HG03196 (cell line): ENCODE measurements at regions not wholly inside any gene's neighbourhood (a gene's known extent, or its start where the extent isn't known, plus 50 kb on each side); places are given as distances from the start of the nearest gene placed in this dataset.

Experiments
- ATAC-seq: cut with Tn5 transposase; IDR thresholded peaks from one replicate; pipeline ENCODE4 v1.9.1; 2021; ENCODE audit not compliant: unreplicated experiment

DNA sequence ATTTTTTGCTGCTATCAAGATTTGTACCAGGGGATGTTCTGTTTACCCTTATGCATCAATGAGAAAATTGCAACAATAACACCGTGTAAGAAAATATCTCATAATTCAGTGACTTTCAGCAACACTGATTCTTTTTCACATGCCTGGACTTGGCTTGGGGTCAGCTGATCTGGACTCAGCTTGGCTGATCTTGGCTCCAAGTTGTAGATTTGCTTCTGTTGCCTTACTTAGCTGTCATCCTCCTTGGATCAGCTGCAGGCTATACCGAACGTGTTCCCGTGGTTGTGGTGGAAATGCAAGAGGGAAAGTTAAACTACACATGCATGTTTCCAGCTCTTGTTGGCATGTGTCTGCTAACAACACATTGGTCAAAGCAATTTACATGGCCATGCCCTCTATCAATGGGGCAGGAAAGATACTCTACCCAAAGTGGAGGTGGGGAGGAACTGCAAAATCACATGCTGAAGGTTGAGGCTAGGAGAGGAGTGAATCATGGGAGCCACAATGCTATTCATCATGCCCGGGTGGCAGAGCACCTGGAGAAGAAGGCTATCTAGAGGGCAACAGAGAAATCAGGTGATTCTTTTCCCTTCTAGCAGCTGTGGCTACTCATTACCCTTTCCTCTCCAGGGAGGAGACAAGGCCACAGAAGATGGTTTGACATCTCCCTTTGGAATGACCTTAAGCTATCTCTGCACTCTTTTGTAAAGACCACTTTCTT is 1276.3 kb upstream of the AUTS2 start:
- no peak for ATAC-seq

GRCh38 chr7:68324621-68325020 is 1273.7 kb upstream of the AUTS2 start:
- ATAC-seq, result no peak

DNA sequence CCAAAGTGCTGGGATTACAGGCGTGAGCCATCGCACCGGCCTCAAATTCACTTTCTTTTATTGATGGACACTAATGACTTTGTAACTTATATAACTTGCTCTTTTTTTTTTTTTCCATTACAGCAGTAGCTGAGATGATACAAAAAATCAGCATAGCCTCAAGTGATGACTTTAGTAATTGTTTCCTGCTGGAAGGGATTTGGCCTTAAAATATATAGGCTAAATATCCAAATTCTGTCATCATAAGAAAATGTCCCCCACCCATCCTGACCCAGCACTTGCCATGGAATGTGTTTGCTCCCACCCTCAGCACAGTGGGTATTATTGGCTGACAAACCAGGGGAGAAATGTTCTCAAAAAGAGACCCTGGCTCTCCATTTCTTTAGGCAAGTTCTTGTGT is 1264.1 kb upstream of the AUTS2 start:
- no peak for ATAC-seq

DNA sequence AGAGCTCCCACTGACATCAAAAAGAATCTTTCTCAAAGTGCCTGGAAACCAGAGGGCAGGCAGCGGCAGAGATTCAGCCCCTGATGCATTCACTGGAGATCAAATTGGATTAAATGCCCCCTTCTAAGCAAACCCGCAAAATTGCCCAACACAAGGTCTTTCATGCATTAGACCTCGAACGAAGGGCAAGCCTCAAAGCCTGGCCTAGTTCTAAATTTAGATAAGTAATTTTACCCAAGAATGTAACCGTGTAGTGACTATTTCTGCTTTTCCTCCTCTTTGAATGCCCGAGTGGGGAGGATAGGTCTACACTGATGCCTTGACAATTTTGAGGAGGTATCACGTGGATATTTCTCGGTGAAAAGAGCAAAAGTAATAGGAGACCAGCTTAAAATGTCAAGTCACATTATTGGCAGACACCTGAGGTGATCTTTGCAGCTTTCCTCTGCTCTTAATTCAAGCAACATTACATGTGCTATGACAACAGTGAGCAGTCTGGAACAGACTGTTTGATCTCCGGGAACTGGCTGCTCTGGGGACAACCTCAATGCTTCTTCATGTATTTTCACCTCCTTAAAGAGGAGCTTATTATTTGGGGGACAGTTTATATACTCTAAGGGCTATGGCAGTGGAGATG is 1263.5 kb upstream of the AUTS2 start:
- ATAC-seq, result no peak

DNA sequence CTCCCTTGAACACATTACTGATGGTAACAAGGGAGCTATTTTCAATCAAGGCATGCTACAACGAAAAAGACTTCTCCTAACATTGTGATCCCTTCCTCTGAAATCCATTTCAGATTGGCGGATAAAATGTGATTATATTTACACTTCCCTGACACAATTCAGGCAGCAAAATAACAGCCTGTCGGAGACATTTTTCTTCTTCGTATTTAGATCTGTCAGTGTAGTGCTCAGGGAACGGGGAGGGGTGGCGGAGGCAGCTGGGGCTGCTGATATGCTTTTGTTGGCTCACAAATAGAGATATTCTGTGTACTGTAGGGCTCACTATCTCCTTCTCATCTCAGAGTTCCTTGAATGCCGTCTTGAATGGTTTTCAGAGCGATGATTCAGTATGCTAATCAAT is 1261.7 kb upstream of the AUTS2 start:
- ATAC-seq, result no peak

DNA sequence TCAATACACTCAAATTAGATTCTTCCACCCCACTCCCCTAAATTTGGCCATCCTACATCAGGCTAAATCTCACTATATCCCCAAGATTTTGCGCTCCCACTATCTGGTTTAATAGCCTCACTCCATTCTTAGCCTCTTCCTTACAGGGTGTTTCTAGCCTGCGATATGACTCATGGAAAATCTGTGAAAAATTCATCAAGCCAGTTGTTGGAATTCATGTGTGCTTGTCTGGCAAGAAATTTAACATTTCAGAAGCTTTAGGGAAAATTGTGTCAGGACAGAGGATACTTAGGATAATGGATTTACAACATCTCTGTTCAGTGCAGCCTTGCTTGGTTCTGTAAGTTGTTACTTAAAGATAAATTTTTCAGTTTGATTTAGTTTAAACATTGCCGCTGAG is 1249.9 kb upstream of the AUTS2 start:
- ATAC-seq, result no peak

- no peak for ATAC-seq
Measured at GRCh38 chr7:68362745-68363518, 1235.3 kb upstream of the AUTS2 start.

DNA sequence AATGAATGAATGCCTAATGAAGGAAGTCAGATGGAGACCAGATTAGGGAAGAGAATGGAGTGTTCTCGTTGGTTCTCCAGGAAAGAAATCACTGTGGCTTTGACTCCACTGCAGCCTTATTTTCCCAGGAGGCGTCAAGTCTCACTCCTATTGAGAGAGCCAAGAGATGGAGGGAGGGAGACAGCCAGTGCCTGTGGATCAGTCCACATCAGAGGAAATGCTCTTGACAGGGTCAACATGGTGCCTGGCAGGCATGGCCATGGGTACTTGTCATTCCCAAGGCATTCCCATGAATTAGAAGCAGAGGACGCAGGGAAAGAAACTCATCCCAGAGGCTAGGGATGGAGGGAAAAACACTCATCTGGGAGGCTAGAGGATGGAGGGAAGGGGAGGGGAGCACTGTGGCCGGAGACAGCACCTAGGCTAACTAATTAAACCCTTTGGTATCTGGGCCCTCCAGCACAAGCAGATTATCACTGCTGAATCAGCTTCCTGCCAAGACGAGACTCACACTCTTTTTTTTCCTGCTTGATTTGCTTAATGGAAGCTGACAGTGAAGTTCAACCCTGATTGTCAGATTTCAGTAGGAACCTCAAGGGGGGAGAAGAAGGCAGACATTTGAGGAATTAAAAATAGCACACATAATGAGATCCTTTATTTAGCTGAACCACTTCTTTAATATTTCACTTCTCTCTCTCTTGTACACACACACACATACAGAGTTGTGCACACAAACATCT is 1233.2 kb upstream of the AUTS2 start:
- no peak for ATAC-seq

- no peak for ATAC-seq
Measured at GRCh38 chr7:68371985-68372384, 1226.3 kb upstream of the AUTS2 start.

DNA sequence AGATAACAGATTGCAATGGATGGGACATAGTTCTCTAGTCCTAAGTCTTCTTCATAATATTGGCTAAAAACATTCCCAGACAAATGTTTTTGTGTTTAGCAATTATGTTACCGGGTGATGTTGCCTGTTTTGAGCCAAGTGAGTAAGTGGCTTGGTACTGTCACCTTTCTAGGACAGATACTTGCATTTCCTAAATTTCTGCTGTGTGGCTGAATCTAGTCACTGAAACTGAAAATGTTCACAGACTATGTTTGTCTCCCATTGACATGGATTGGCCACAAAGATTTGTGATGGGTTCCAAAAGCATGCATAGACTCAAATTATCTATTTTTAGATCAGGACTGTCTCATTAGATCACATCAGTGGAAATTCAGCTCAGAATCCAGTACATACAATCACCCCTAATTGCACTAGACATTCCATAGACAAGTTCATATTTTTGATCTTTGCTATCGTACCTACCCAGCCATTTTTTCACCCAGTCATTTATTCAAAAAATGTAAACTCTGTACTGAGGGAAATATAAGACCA is 1222.1 kb upstream of the AUTS2 start:
- no peak for ATAC-seq

GRCh38 chr7:68381731-68382130 is 1216.5 kb upstream of the AUTS2 start:
- no peak for ATAC-seq

GRCh38 chr7:68384581-68384980 is 1213.7 kb upstream of the AUTS2 start:
- no peak for ATAC-seq

- no peak for ATAC-seq
Measured at GRCh38 chr7:68393051-68393450, 1205.2 kb upstream of the AUTS2 start.

- ATAC-seq, result no peak
Measured at GRCh38 chr7:68394131-68394530, 1204.1 kb upstream of the AUTS2 start.

- ATAC-seq, result no peak
Measured at GRCh38 chr7:68399991-68400590, 1198.2 kb upstream of the AUTS2 start.

GRCh38 chr7:68400783-68401182 is 1197.5 kb upstream of the AUTS2 start:
- no peak for ATAC-seq

GRCh38 chr7:68401313-68401712 is 1197.0 kb upstream of the AUTS2 start:
- ATAC-seq, result no peak

DNA sequence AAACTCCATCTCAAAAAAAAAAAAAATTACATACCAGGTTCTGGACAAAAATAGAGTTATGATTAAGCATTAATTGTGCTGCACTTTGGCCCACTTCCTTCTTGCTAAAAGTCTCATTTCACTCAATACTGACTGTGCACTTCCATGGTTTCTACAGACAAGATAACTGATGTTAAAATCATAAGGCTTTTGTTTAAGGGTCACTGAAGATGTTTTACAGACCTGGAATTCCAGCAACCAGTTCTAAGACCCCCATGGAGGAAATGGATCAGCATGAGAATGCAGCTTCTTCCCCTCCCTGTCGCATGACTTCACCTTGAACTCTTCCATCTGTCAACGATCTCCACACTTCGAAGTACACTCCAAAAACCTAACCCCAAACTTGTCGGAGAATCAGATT is 1191.8 kb upstream of the AUTS2 start:
- no peak for ATAC-seq

- ATAC-seq, result no peak
Measured at GRCh38 chr7:68407460-68407859, 1190.8 kb upstream of the AUTS2 start.

GRCh38 chr7:68408873-68409272 is 1189.4 kb upstream of the AUTS2 start:
- ATAC-seq, result no peak

DNA sequence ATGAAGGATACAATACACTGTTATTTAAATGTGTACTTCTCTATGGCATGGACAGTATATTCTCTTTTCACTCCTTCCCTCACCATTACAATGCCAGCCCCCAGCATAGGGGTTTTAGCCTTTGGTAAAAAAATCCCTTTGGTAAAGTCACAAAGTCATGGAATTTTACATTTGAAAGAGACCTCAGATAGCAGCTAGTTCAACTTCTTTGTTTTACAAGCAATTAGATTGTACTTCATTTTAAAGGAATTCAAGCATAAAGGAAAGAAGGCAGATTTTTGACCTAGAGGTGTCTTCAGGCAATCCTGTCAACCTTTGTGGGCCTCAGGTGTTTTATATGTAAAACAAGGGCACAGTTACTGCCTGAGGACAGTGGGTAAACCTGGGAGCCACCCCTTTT is 1188.4 kb upstream of the AUTS2 start:
- no peak for ATAC-seq
